Caki2 (cell line): ENCODE measurements at regions not wholly inside any gene's neighbourhood (a gene's known extent, or its start where the extent isn't known, plus 50 kb on each side); places are given as distances from the start of the nearest gene placed in this dataset.
"Not testable (repeated sequence)": the region's sequence is repeated elsewhere in the genome, so short reads cannot be mapped to it uniquely, and the experiment has no call there.

ENCODE experiments used
- DNase-seq: peaks from one replicate; pipeline ENCODE4 v3.0.0-alpha.2; 2015; ENCODE audit warnings: low read depth
- in situ Hi-C: cut with HindIII; loops from 2 replicates; pipeline ENCODE4 v1.10.0; 2016; ENCODE audit warnings: low sequenced_read_pairs, low pct_unique_long_range_greater_than_20kb, mixed read lengths

GRCh38 chr18:78499586-78499985 is 480.0 kb upstream of the SALL3 start:
- in situ Hi-C loops: no loop called here
- DNase-seq: no peak

- in situ Hi-C loops: no loop called here
- no peak for DNase-seq
Measured at GRCh38 chr18:78501251-78501650, 478.4 kb upstream of the SALL3 start.

- in situ Hi-C loops: no loop called here
- no peak for DNase-seq
Measured at GRCh38 chr18:78503129-78503528, 476.5 kb upstream of the SALL3 start.

- DNase-seq: no peak
- in situ Hi-C loops: no loop called here
Measured at GRCh38 chr18:78505851-78506461, 473.7 kb upstream of the SALL3 start.

GRCh38 chr18:78507217-78507616 is 472.4 kb upstream of the SALL3 start:
- DNase-seq: no peak
- in situ Hi-C loops: no loop called here

GRCh38 chr18:78508228-78508824 is 471.3 kb upstream of the SALL3 start:
- DNase-seq, in situ Hi-C loops: not testable (repeated sequence)

GRCh38 chr18:78510091-78510490 is 469.5 kb upstream of the SALL3 start:
- in situ Hi-C loops: no loop called here
- DNase-seq: no peak

- DNase-seq: no peak
- in situ Hi-C loops: no loop called here
Measured at GRCh38 chr18:78510636-78511035, 469.0 kb upstream of the SALL3 start.

GRCh38 chr18:78511666-78512601 is 467.7 kb upstream of the SALL3 start:
- in situ Hi-C loops: no loop called here
- no peak for DNase-seq

- DNase-seq: no peak
- in situ Hi-C loops: no loop called here
Measured at GRCh38 chr18:78514910-78515670, 464.5 kb upstream of the SALL3 start.

GRCh38 chr18:78517328-78517727 is 462.3 kb upstream of the SALL3 start:
- in situ Hi-C loops: no loop called here

GRCh38 chr18:78517973-78518372 is 461.6 kb upstream of the SALL3 start:
- in situ Hi-C loops: no loop called here
- no peak for DNase-seq

More at GRCh38 chr18:78517328-78517727, 462.3 kb upstream of the SALL3 start:
- DNase-seq: no peak

GRCh38 chr18:78518805-78519204 is 460.8 kb upstream of the SALL3 start:
- DNase-seq: no peak
- in situ Hi-C loops: no loop called here

- in situ Hi-C loops: no loop called here
- DNase-seq: no peak
Measured at GRCh38 chr18:78519394-78520062, 460.1 kb upstream of the SALL3 start.

GRCh38 chr18:78521136-78521535 is 458.5 kb upstream of the SALL3 start:
- in situ Hi-C loops: no loop called here
- no peak for DNase-seq

GRCh38 chr18:78521744-78522143 is 457.9 kb upstream of the SALL3 start:
- in situ Hi-C loops: no loop called here
- DNase-seq: no peak

- in situ Hi-C loops: no loop called here
- DNase-seq: no peak
Measured at GRCh38 chr18:78522507-78522906, 457.1 kb upstream of the SALL3 start.

GRCh38 chr18:78523850-78524249 is 455.8 kb upstream of the SALL3 start:
- no peak for DNase-seq
- in situ Hi-C loops: no loop called here
